Liver (tissue), 3 donors: ENCODE measurements at regions not wholly inside any gene's neighbourhood (a gene's known extent, or its start where the extent isn't known, plus 50 kb on each side); places are given as distances from the start of the nearest gene placed in this dataset.

ENCODE experiments used
- FOXA2 ChIP-seq: IDR thresholded peaks from 2 replicates; pipeline ENCODE4 v1.6.1; 2016; ENCODE audit warnings: antibody characterized with exemption
- YY1 ChIP-seq: IDR thresholded peaks from 2 replicates; pipeline ENCODE4 v1.6.1; 2016; ENCODE audit warnings: antibody characterized with exemption, mild to moderate bottlenecking
- TF ChIP-seq, protein P1 (sequence below): IDR thresholded peaks from 2 replicates; pipeline ENCODE4 v1.6.1; 2016; ENCODE audit warnings: antibody characterized with exemption
- TF ChIP-seq, protein P2 (sequence below): fragments of 150-350 bp; IDR thresholded peaks from 2 replicates; pipeline ENCODE4 v1.5.1; 2017; ENCODE audit warnings: improper control_type of control experiment, low read depth, low read length; ENCODE audit not compliant: missing input control
- TF ChIP-seq, protein P3 (sequence below): IDR thresholded peaks from 2 replicates; pipeline ENCODE4 v1.6.1; 2016; ENCODE audit warnings: antibody characterized with exemption
- TF ChIP-seq, protein P4 (sequence below): IDR thresholded peaks from 2 replicates; pipeline ENCODE4 v1.6.1; 2016; ENCODE audit warnings: antibody characterized with exemption
- donor health status: healthy.
- donor health status: healthy.

DNA sequence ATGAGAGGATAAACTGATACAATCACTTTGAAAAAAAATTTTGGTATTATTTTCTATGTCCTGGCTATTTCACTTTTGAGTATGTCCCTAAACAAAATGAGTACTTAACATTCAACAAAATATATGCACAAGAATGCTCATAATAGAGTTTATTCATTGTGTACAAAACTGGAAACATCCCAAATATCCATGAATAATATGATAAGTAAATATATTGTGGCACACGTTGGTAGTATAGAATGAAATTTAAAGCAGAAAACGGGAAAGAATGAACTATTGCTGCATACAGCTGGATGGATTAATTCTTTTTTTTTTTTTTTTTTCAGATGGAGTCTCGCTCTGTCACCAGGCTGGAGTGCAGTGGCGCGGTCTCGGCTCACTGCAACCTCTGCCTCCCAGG, 725.2 kb downstream of the LTN1 start:
- TF ChIP-seq FOXA2 (no peak), YY1 (no peak)
- TF ChIP-seq, protein P1, sequence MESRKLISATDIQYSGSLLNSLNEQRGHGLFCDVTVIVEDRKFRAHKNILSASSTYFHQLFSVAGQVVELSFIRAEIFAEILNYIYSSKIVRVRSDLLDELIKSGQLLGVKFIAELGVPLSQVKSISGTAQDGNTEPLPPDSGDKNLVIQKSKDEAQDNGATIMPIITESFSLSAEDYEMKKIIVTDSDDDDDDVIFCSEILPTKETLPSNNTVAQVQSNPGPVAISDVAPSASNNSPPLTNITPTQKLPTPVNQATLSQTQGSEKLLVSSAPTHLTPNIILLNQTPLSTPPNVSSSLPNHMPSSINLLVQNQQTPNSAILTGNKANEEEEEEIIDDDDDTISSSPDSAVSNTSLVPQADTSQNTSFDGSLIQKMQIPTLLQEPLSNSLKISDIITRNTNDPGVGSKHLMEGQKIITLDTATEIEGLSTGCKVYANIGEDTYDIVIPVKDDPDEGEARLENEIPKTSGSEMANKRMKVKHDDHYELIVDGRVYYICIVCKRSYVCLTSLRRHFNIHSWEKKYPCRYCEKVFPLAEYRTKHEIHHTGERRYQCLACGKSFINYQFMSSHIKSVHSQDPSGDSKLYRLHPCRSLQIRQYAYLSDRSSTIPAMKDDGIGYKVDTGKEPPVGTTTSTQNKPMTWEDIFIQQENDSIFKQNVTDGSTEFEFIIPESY, result no peak
- TF ChIP-seq, protein P2, sequence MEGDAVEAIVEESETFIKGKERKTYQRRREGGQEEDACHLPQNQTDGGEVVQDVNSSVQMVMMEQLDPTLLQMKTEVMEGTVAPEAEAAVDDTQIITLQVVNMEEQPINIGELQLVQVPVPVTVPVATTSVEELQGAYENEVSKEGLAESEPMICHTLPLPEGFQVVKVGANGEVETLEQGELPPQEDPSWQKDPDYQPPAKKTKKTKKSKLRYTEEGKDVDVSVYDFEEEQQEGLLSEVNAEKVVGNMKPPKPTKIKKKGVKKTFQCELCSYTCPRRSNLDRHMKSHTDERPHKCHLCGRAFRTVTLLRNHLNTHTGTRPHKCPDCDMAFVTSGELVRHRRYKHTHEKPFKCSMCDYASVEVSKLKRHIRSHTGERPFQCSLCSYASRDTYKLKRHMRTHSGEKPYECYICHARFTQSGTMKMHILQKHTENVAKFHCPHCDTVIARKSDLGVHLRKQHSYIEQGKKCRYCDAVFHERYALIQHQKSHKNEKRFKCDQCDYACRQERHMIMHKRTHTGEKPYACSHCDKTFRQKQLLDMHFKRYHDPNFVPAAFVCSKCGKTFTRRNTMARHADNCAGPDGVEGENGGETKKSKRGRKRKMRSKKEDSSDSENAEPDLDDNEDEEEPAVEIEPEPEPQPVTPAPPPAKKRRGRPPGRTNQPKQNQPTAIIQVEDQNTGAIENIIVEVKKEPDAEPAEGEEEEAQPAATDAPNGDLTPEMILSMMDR, result no peak
- TF ChIP-seq, protein P3, sequence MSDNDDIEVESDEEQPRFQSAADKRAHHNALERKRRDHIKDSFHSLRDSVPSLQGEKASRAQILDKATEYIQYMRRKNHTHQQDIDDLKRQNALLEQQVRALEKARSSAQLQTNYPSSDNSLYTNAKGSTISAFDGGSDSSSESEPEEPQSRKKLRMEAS, result no peak
- TF ChIP-seq, protein P4, sequence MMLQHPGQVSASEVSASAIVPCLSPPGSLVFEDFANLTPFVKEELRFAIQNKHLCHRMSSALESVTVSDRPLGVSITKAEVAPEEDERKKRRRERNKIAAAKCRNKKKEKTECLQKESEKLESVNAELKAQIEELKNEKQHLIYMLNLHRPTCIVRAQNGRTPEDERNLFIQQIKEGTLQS, result no peak
